GM23338 (cell line): ENCODE measurements at regions not wholly inside any gene's neighbourhood (a gene's known extent, or its start where the extent isn't known, plus 50 kb on each side); places are given as distances from the start of the nearest gene placed in this dataset.

Experiments
- CREB1 ChIP-seq: fragments of 250-450 bp; sonication (Bioruptor Pico); IDR thresholded peaks from 2 replicates; pipeline ENCODE4 v1.5.0; 2020; ENCODE audit warnings: low read depth, mild to moderate bottlenecking, moderate library complexity
- CTCF ChIP-seq, 2 experiments: fragments of 200-600 bp in 1 of 2; sonication (generic) in 1 of 2; conservative IDR thresholded peaks; 2 replicates each; pipeline versions ENCODE4 v1.5.1 to v1.6.1; 2016 to 2017; ENCODE audit warnings: antibody characterized with exemption in 2 of 2, low read depth in 2 of 2, mild to moderate bottlenecking in 2 of 2, moderate library complexity in 1 of 2
- ETS1 ChIP-seq: IDR thresholded peaks from 2 replicates; pipeline ENCODE4 v1.6.1; 2016; ENCODE audit warnings: antibody characterized with exemption
- EZH2 ChIP-seq: fragments of 200-600 bp; sonication (generic); IDR thresholded peaks from one replicate; pipeline ENCODE4 v1.8.0; 2017; ENCODE audit warnings: antibody characterized with exemption, mild to moderate bottlenecking, low read depth; ENCODE audit not compliant: unreplicated experiment
- EZH2phosphoT487 ChIP-seq: fragments of 200-600 bp; sonication (generic); IDR thresholded peaks from one replicate; pipeline ENCODE4 v1.8.1; 2018; ENCODE audit warnings: antibody characterized with exemption; ENCODE audit not compliant: unreplicated experiment
- JUNB ChIP-seq: IDR thresholded peaks from one replicate; pipeline ENCODE4 v1.6.1; 2016; ENCODE audit warnings: antibody characterized with exemption; ENCODE audit not compliant: unreplicated experiment
- NANOG ChIP-seq: IDR thresholded peaks from 2 replicates; pipeline ENCODE4 v1.6.1; 2016; ENCODE audit warnings: antibody characterized with exemption, borderline replicate concordance
- POLR2AphosphoS5 ChIP-seq: IDR thresholded peaks from 2 replicates; pipeline ENCODE4 v1.6.1; 2016; ENCODE audit warnings: antibody characterized with exemption, low read depth
- REST ChIP-seq: IDR thresholded peaks from one replicate; pipeline ENCODE4 v1.6.1; 2018; ENCODE audit warnings: antibody characterized with exemption; ENCODE audit not compliant: unreplicated experiment
- STAT1 ChIP-seq: IDR thresholded peaks from one replicate; pipeline ENCODE4 v1.6.1; 2016; ENCODE audit warnings: antibody characterized with exemption; ENCODE audit not compliant: unreplicated experiment
- ZNF114 ChIP-seq: fragments of 250-450 bp; sonication (Bioruptor Pico); IDR thresholded peaks from 2 replicates; pipeline ENCODE4 v1.5.0; 2020; ENCODE audit warnings: mild to moderate bottlenecking, moderate library complexity
- ZNF331 ChIP-seq: fragments of 250-450 bp; sonication (Bioruptor Pico); IDR thresholded peaks from 2 replicates; pipeline ENCODE4 v1.5.0; 2020; ENCODE audit warnings: low read depth, mild to moderate bottlenecking, moderate library complexity
- ZNF462 ChIP-seq: fragments of 250-450 bp; sonication (Bioruptor Pico); IDR thresholded peaks from 2 replicates; pipeline ENCODE4 v1.5.0; 2020; ENCODE audit warnings: mild to moderate bottlenecking, moderate library complexity

- TF ChIP-seq CTCF (conservative IDR thresholded peaks at IDR 0.05; ENCODE audit: low read depth in 2 of 2) (no peak), EZH2phosphoT487 (no peak), EZH2 (no peak), POLR2AphosphoS5 (no peak), ETS1 (no peak), REST (no peak), CREB1 (CRISPR knock-in tag) (no peak), ZNF331 (CRISPR knock-in tag) (no peak), ZNF462 (CRISPR knock-in tag) (no peak), STAT1 (no peak), ZNF114 (CRISPR knock-in tag) (no peak), JUNB (no peak), NANOG (no peak)
Measured at GRCh38 chrX:128805236-128805635, 718.1 kb downstream of the SMARCA1 start.
